ENCODE measurements at regions not wholly inside any gene's neighbourhood (a gene's known extent, or its start where the extent isn't known, plus 50 kb on each side); places are given as distances from the start of the nearest gene placed in this dataset.

- TF ChIP-seq, protein P1, sequence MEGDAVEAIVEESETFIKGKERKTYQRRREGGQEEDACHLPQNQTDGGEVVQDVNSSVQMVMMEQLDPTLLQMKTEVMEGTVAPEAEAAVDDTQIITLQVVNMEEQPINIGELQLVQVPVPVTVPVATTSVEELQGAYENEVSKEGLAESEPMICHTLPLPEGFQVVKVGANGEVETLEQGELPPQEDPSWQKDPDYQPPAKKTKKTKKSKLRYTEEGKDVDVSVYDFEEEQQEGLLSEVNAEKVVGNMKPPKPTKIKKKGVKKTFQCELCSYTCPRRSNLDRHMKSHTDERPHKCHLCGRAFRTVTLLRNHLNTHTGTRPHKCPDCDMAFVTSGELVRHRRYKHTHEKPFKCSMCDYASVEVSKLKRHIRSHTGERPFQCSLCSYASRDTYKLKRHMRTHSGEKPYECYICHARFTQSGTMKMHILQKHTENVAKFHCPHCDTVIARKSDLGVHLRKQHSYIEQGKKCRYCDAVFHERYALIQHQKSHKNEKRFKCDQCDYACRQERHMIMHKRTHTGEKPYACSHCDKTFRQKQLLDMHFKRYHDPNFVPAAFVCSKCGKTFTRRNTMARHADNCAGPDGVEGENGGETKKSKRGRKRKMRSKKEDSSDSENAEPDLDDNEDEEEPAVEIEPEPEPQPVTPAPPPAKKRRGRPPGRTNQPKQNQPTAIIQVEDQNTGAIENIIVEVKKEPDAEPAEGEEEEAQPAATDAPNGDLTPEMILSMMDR (conservative IDR thresholded peaks at IDR 0.05; ENCODE audit: low read depth in 2 of 2): no peak
- TF ChIP-seq POLR2AphosphoS5 (IDR thresholded peaks at IDR 0.05; ENCODE audit: low read depth) (no peak), CREB1 (CRISPR knock-in tag; IDR thresholded peaks at IDR 0.05; ENCODE audit: low read depth) (no peak), NANOG (IDR thresholded peaks at IDR 0.05; ENCODE audit: borderline replicate concordance) (no peak), EZH2phosphoT487 (IDR thresholded peaks at IDR 0.05; ENCODE audit: unreplicated experiment) (no peak), STAT1 (IDR thresholded peaks at IDR 0.05; ENCODE audit: unreplicated experiment) (no peak), ZNF114 (CRISPR knock-in tag; IDR thresholded peaks at IDR 0.05) (no peak), JUNB (IDR thresholded peaks at IDR 0.05; ENCODE audit: unreplicated experiment) (no peak), EZH2 (IDR thresholded peaks at IDR 0.05; ENCODE audit: low read depth, unreplicated experiment) (no peak), ETS1 (IDR thresholded peaks at IDR 0.05) (no peak)
- TF ChIP-seq, protein P2, sequence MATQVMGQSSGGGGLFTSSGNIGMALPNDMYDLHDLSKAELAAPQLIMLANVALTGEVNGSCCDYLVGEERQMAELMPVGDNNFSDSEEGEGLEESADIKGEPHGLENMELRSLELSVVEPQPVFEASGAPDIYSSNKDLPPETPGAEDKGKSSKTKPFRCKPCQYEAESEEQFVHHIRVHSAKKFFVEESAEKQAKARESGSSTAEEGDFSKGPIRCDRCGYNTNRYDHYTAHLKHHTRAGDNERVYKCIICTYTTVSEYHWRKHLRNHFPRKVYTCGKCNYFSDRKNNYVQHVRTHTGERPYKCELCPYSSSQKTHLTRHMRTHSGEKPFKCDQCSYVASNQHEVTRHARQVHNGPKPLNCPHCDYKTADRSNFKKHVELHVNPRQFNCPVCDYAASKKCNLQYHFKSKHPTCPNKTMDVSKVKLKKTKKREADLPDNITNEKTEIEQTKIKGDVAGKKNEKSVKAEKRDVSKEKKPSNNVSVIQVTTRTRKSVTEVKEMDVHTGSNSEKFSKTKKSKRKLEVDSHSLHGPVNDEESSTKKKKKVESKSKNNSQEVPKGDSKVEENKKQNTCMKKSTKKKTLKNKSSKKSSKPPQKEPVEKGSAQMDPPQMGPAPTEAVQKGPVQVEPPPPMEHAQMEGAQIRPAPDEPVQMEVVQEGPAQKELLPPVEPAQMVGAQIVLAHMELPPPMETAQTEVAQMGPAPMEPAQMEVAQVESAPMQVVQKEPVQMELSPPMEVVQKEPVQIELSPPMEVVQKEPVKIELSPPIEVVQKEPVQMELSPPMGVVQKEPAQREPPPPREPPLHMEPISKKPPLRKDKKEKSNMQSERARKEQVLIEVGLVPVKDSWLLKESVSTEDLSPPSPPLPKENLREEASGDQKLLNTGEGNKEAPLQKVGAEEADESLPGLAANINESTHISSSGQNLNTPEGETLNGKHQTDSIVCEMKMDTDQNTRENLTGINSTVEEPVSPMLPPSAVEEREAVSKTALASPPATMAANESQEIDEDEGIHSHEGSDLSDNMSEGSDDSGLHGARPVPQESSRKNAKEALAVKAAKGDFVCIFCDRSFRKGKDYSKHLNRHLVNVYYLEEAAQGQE (IDR thresholded peaks at IDR 0.05; ENCODE audit: unreplicated experiment): no peak
- TF ChIP-seq, protein P3, sequence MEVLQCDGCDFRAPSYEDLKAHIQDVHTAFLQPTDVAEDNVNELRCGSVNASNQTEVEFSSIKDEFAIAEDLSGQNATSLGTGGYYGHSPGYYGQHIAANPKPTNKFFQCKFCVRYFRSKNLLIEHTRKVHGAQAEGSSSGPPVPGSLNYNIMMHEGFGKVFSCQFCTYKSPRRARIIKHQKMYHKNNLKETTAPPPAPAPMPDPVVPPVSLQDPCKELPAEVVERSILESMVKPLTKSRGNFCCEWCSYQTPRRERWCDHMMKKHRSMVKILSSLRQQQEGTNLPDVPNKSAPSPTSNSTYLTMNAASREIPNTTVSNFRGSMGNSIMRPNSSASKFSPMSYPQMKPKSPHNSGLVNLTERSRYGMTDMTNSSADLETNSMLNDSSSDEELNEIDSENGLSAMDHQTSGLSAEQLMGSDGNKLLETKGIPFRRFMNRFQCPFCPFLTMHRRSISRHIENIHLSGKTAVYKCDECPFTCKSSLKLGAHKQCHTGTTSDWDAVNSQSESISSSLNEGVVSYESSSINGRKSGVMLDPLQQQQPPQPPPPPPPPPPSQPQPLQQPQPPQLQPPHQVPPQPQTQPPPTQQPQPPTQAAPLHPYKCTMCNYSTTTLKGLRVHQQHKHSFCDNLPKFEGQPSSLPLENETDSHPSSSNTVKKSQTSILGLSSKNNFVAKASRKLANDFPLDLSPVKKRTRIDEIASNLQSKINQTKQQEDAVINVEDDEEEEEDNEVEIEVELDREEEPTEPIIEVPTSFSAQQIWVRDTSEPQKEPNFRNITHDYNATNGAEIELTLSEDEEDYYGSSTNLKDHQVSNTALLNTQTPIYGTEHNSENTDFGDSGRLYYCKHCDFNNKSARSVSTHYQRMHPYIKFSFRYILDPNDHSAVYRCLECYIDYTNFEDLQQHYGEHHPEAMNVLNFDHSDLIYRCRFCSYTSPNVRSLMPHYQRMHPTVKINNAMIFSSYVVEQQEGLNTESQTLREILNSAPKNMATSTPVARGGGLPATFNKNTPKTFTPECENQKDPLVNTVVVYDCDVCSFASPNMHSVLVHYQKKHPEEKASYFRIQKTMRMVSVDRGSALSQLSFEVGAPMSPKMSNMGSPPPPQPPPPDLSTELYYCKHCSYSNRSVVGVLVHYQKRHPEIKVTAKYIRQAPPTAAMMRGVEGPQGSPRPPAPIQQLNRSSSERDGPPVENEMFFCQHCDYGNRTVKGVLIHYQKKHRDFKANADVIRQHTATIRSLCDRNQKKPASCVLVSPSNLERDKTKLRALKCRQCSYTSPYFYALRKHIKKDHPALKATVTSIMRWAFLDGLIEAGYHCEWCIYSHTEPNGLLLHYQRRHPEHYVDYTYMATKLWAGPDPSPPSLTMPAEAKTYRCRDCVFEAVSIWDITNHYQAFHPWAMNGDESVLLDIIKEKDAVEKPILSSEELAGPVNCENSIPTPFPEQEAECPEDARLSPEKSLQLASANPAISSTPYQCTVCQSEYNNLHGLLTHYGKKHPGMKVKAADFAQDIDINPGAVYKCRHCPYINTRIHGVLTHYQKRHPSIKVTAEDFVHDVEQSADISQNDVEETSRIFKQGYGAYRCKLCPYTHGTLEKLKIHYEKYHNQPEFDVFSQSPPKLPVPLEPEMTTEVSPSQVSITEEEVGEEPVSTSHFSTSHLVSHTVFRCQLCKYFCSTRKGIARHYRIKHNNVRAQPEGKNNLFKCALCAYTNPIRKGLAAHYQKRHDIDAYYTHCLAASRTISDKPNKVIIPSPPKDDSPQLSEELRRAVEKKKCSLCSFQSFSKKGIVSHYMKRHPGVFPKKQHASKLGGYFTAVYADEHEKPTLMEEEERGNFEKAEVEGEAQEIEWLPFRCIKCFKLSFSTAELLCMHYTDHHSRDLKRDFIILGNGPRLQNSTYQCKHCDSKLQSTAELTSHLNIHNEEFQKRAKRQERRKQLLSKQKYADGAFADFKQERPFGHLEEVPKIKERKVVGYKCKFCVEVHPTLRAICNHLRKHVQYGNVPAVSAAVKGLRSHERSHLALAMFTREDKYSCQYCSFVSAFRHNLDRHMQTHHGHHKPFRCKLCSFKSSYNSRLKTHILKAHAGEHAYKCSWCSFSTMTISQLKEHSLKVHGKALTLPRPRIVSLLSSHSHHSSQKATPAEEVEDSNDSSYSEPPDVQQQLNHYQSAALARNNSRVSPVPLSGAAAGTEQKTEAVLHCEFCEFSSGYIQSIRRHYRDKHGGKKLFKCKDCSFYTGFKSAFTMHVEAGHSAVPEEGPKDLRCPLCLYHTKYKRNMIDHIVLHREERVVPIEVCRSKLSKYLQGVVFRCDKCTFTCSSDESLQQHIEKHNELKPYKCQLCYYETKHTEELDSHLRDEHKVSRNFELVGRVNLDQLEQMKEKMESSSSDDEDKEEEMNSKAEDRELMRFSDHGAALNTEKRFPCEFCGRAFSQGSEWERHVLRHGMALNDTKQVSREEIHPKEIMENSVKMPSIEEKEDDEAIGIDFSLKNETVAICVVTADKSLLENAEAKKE (CRISPR knock-in tag; IDR thresholded peaks at IDR 0.05): no peak
Measured at GRCh38 chr10:108631332-108631731, 1292.0 kb downstream of the XPNPEP1 start.

All from GM23338 (cell line).